Stimulated activated CD4-positive, alpha-beta T cell treated with anti-CD3 and anti-CD28 coated beads, TNF-alpha, amount 100 ng/mL, for 24 hours (primary cell): ENCODE measurements at regions not wholly inside any gene's neighbourhood (a gene's known extent, or its start where the extent isn't known, plus 50 kb on each side); places are given as distances from the start of the nearest gene placed in this dataset.

ENCODE experiments used
- DNase-seq, 3 experiments: peaks; one replicate each; pipeline ENCODE4 v3.0.0-alpha.2; 2020; ENCODE audit warnings: low read depth in 3 of 3

- no peak for DNase-seq
Measured at GRCh38 chr10:43746906-43747305, 98.2 kb upstream of the ZNF32 start.

GRCh38 chr10:43739161-43739560 is 90.5 kb upstream of the ZNF32 start:
- DNase-seq = no peak

- DNase-seq = no peak
Measured at GRCh38 chr10:43737003-43737402, 88.3 kb upstream of the ZNF32 start.

GRCh38 chr10:43735907-43736306 is 87.2 kb upstream of the ZNF32 start:
- DNase-seq = no peak

- DNase-seq = no peak
Measured at GRCh38 chr10:43734716-43735115, 86.0 kb upstream of the ZNF32 start.

GRCh38 chr10:43731486-43731885 is 82.8 kb upstream of the ZNF32 start:
- no peak for DNase-seq

GRCh38 chr10:43728425-43728824 is 79.7 kb upstream of the ZNF32 start:
- no peak for DNase-seq

- DNase-seq = no peak
Measured at GRCh38 chr10:43727935-43728334, 79.3 kb upstream of the ZNF32 start.

- no peak for DNase-seq
Measured at GRCh38 chr10:43715334-43715733, 66.7 kb upstream of the ZNF32 start.

- DNase-seq = no peak
Measured at GRCh38 chr10:43712821-43713584, 64.3 kb upstream of the ZNF32 start.

- DNase-seq = no peak
Measured at GRCh38 chr10:43710772-43711471, 62.2 kb upstream of the ZNF32 start.

GRCh38 chr10:43708262-43708661 is 59.6 kb upstream of the ZNF32 start:
- no peak for DNase-seq

GRCh38 chr10:43707770-43708169 is 59.1 kb upstream of the ZNF32 start:
- no peak for DNase-seq

GRCh38 chr10:43706166-43706565 is 57.5 kb upstream of the ZNF32 start:
- no peak for DNase-seq

GRCh38 chr10:43703286-43703685 is 54.6 kb upstream of the ZNF32 start:
- no peak for DNase-seq

GRCh38 chr10:43702936-43703281 is 54.2 kb upstream of the ZNF32 start:
- no peak for DNase-seq

GRCh38 chr10:43702213-43702935 is 53.7 kb upstream of the ZNF32 start:
- no peak for DNase-seq

- no peak for DNase-seq
Measured at GRCh38 chr10:43701295-43701694, 52.6 kb upstream of the ZNF32 start.

- DNase-seq = no peak
Measured at GRCh38 chr10:43700306-43700705, 51.6 kb upstream of the ZNF32 start.

GRCh38 chr10:43699516-43699915 is 50.8 kb upstream of the ZNF32 start:
- no peak for DNase-seq
